CD4-positive, alpha-beta T cell treated with Interleukin-21 for 1 hour (primary cell): ENCODE measurements at regions not wholly inside any gene's neighbourhood (a gene's known extent, or its start where the extent isn't known, plus 50 kb on each side); places are given as distances from the start of the nearest gene placed in this dataset.
"Not testable (repeated sequence)": the region's sequence is repeated elsewhere in the genome, so short reads cannot be mapped to it uniquely, and the experiment has no call there.

Experiments used
- DNase-seq: peaks from one replicate; pipeline ENCODE4 v3.0.0-alpha.2; 2020

DNA sequence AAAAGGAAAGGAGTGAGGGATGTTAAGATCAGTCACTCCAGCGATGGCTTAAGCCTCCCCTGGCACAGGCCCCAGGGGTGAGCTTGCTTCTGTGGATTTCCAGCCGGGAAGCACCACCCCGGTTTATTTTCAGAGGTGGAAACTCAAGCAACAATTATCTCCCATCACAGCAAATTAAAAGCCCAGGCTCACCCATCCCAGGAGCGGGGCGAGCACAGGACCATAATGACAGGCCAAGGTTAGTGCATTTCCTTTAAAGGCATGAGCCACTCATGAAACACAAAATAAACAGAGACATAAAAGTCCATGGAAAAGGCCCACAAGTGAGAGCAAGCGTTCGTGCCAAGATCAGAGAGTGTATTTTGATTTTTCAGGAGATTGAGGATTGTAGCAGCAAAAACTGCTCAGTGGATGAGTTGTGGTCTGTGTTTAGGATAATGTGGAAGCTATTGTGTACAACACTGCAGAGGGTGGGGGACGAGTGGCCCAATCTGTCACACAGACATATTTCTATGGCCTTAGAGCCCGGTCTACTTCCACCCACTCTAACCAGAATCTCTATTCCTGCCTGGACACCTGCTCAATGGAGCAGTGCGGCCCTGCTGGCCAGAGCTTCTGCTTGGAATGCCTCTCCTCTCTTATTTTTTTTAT, 111.4 kb upstream of the CDC42EP3 start:
- no peak for DNase-seq

DNA sequence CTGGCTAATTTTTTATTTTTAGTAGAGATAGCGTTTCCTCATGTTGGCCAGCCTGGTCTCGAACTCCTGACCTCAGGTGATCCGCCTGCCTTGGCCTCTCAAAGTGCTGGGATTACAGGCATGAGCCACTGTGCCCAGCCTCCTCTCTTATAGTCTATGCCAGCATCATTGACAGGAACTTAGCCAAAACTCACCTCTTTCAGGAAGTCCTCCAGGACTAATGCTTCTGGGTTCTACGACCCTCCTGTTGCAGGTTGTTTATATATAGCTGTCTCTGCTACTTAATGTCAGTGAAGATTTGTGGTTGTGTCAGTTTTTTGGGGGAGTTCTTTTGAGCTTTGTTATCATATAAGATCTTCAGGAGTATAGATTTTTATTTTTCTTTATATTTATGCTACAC, 112.1 kb upstream of the CDC42EP3 start:
- no peak for DNase-seq

DNA sequence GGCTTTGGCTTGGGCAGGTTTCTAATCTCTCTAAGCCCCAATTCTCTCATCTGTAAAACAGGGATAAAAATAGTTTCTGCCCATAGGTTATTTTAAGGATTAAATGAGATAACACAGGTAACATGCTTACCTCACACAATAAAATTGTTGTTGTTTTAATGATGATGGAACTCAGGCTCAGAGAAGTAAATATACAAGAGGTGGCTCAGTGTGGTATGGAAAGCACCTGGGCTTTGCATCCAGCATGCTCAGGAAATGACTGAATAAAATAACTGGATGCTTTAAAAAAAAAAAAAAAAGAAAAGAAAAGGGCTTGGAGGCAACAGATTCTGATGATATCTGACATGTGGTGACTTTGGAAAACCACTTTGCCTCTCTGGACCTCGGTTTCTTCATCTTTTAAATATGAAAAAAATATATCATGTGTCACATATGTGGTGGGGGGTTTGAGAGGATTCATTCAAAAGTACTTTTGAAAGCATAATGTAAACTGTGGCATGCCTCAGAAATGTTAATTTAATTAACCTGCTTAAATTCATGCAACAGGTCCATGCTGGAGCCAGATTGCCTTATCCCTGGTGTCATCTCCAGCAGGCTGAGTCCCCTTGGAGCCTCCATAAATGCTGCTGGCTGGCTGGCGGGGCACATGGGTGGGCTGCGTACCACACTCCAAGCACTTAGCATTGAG, 112.8 kb upstream of the CDC42EP3 start:
- no peak for DNase-seq

DNA sequence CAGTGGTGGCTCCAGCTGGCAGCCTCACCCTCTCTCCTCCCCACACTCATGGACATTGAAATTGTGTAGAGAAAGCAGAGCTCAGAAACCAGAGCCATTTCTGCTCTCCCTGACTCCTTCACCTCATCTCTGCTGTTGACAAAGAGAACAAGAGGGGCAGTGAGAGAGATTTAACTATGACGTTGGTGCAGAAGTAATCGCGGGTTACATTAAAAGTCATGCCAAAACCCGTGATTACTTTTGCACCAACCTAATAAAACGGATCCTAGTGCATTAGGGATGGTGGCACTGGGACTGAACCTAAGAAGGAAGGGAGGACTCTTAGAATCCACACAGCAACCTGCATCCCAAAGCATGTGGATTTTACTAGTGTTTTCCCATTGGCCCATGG, 113.3 kb upstream of the CDC42EP3 start:
- no peak for DNase-seq

DNA sequence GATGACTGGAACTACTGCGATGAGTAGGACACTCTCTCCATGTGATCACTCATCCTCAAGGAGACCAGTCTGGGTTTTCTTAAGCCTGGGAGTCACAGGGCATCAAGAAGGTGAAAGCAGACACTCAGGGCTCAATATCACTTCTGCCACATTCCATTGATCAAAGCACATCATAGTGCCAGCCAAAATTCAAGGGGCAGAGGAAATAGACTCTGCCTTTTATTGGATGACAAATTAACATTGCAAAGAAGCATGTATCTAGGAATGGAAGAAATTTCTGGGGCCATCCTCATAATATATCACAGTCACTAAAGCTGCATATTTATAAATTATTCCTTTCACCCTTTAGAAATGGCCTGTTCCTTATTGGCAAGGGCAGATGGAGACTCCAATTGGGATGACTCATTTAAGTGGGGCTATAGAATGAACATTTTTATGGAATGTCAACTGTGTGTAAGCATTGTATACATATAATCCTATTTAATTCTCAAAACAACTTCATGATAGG, 114.8 kb upstream of the CDC42EP3 start:
- no peak for DNase-seq

DNA sequence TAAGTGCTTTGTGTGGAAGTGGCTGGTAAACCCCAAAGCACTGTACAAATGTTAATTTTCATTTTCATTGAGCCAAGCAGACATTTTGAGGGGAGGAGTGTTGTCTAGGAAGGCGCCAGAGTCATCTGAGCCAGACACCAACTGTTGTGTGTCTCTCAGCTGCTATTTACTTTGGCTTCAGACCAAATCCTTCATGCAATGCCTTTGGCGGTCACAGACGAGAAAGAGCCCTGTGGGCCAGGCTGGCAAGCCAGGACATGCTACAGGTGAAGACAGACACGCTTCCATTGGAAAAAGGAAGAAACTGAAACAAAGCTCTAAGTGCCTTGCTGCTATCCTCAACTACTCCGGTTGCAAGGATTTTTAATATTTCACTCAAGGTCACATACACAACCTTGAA, 115.4 kb upstream of the CDC42EP3 start:
- no peak for DNase-seq

DNA sequence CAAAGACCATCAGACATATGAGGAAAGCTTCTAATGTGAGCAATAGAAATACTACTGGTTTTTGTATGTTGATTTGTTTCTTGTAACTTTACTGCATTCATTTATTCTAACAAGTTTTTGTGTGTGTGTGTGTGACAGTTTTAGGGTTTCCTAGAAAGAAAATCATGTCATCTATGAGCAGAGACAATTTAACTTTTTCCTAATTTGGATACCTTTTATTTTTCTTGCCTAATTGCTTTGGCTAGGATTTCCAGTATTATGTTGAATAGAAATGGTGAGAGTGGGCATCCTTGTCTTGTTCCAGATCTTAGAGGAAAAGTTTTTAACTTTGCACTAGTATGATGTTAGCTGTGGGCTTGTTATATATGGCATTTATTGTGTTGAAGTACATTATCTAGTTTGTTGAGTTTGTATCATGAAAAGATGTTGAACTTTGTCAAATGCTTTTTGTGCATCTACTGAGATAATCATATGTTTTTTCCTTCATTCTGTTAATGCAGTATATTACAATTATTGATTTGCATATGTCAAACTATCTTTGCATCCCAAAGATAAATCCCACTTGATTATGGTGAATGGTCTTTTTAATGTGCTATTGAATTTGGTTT, 117.3 kb upstream of the CDC42EP3 start:
- no peak for DNase-seq

DNA sequence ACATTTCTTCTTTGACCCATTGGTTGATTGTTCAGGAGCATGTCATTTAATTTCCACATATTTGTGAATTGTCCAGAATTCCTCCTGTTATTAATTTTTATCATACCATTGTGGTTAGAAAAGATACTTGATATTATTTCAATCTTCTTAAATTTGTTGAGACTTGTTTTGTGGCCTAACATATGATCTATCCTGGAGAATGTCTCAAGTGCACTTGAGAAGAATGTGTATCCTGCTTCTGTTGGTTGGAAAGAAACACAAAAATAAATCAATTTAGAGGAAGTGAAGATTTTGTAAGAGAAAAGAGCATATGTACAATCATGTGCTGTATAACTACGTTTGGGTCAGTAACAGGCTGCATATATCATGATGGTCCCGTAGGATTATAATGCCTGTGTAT, 118.6 kb upstream of the CDC42EP3 start:
- DNase-seq, result no peak

DNA sequence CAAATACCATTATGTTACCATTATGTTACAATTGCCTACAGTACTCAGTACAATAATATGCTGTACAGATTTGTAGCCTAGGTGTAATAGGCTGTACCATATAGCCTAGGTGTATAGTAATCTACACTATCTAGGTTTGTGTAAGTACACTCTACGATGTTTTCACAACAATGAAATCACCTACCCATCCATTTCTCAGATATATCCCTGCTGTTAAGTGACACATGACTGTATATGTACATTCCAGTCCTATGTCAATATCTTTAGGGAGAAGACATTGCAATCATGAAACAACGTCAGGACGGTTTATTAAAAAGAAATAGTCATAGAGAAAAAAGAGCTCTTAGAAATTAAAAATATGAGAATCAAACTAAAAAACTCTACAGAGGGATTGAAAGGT, 119.0 kb upstream of the CDC42EP3 start:
- DNase-seq, result no peak

DNA sequence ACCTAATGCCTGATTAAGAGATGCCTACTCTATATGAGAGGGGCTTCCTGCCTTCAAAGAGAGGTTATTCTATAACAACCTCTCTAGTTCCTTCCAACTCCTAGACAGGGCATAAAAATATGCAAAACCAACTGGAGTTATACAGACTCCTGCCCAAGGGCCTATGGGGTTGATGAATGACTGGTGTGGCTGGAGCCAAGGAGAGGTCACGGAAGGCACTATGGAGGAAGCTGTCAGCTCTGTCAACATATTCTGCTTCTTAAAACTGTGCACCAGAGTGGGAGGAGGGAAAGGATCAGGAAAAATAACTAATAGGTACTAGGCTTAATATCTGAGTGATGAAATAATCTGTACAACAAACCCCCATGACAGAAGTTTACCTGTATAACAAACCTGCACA, 120.9 kb upstream of the CDC42EP3 start:
- DNase-seq, result no peak

DNA sequence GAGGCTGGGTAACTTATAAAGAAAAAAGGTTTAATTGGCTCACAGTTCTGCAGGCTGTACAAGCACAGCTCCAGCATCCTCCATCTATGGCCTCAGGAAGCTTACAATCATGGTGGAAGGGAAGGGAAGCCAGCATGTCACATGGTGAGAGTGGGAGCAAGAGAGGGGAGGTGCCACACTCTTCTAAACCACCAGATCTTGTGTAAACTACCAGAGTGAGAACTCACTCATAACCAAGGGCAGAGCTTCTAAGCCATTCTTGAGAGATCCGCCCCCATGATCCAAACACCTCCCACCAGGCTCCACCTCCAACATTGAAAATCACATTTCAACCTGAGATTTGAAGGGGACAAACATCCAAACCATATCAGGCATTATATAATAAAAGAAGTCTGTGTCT, 121.6 kb upstream of the CDC42EP3 start:
- no peak for DNase-seq

DNA sequence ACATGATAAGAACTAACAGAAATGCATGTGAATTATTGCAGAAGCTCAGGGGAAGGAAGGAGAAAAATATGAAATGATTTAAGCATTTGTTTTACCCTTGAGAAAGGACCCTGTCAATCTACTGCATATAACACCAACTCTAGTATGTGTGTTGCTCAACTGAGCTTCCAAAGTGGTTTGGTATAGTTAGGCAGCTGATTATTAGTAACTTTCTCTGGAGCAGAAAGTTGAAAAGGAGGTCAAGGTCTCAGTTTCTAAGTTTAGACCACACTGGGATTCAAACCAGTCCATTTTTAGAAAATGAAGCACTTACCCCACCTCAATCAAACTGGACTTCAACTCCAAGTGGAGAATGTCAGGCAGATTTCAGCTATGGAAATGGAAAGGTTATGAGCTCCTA, 123.3 kb upstream of the CDC42EP3 start:
- DNase-seq, result no peak

DNA sequence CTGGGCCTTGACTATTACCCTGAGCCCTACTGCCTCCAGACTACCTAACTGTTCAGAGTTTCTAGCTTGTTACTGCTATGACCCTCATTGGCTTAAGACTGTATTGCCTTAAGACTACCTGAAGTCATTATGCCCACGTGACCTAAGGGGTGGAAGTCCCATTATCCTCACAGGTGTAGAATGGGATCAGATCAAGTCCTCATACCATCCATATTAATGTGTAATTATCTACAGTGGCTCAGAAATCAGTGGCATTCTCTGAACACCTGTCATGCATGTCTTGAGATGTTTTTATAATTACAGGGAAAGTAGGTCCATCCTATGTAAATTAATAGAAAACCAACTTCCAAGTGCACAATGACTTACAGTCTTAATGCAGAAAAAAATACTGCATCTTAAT, 124.0 kb upstream of the CDC42EP3 start:
- DNase-seq, result no peak

DNA sequence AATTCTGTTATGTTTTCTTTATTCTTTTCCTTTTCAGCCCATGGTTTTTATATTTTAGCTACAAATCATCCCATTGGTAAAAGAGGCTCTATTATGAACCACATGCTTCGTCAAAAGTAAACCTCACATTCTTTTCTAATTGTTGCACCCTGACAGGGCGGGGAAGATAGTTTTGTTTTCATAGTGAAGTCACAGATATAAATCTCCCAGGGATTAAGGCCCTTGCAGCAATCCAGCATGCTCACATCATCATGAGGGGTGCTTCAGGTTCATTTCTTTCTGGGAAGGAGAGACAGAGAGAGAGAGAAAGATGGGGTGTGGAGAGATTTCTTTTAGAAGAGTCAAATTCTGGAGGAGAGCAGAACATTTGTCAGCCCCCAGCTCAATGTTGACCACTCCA, 124.5 kb upstream of the CDC42EP3 start:
- DNase-seq, result no peak

DNA sequence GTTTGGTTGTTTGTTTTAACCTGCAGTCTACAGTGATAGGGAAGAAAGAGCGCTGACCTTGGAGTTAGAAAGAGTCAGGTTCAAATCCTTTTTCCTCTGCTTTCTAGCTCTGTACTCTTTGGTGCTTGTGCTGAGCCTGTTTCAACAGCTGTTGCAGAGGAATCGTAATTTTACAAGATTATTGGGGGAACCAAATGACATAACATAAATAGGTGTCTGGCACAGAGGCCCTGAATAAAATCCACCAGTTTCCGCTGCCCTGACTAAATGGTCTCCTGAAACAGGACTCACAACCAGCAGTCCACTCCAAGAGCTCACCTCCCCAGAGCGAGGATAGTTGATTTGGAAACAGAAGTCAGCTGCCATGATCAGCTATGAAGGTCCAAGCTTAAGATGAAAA, 125.0 kb upstream of the CDC42EP3 start:
- no peak for DNase-seq

DNA sequence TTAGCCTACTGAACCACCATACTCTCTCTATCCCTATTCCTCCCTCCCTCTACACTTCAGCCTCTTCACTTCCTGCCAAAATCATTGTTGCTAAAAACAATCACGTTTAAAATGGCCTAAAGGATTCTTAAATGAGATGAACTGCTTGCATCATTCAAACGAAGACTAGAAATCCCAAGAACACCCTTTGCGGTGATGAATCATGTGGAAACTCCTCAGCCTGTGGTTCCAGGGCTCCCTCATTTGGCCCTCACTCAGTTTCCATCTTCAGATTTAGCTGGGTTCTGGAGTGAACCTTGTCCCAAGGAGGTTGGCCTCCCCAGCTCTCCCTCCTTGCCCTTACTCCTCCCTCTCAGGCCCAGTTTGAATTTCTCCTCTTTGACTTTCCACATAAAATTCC, 125.6 kb upstream of the CDC42EP3 start:
- DNase-seq, result no peak

DNA sequence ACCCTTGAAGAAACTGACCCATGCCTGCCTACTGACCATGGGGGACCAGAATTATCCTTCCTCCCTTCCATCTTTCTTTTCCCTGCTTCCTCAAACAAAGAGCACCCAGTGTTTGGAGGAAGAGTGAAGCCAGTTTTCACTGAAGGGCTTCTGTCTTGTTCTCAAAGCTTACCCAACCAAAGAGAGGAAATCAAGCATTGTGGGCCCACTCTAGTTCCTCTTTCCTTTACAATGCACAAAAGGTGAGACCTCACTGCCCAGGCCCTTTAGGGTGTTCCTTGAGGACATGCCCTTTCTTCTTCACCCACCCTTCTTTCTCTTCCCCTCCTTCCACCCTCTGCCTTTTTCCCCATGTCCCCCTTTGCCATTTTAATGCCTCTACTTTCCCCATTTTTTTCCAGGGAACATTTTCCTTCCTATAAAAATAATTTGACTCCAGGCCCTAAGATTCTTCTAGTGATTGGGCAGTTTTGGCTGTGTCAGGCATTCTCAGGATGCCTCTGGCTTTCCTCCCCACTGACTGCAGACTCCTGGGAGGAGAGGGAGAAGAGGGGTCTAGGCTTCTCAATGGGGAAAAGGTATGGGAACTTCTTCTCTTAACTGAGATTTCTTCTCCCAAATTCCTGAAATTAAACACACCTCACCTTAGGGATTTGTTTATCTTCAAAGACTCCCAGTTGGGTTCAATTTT, 126.6 kb upstream of the RMDN2 start:
- no peak for DNase-seq

DNA sequence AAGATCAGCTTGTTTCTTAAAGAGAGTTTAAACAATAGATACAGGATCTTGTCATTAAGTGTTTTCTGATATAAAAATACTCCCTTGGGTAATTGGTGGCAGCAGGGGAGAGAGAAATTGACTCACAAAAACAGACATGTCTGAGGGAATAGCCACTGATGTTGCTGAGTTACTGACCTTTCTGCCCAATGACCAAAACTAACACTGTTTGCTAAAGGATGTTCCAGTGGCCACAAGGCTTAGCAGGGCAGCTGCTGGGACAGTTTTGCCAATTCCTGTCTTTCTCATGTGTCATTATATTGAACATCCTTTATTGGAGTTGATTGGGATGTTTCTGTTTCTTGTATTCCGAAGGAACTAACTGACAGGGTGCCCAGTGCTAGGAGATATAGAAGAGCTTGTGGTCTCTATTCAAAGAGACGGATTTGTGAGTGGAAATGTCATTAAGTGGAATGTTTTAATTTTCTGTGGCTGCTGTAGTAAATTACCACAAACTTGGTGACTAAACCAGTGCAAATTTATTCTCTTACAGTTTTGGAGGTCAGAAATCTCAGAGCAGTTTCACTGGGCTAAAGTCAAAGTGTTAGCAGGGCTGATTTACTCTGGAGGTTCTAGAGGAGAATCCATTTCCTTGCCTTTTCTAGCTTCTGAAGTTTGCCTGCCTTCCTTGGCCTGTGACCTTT, 124.8 kb upstream of the RMDN2 start:
- no peak for DNase-seq

DNA sequence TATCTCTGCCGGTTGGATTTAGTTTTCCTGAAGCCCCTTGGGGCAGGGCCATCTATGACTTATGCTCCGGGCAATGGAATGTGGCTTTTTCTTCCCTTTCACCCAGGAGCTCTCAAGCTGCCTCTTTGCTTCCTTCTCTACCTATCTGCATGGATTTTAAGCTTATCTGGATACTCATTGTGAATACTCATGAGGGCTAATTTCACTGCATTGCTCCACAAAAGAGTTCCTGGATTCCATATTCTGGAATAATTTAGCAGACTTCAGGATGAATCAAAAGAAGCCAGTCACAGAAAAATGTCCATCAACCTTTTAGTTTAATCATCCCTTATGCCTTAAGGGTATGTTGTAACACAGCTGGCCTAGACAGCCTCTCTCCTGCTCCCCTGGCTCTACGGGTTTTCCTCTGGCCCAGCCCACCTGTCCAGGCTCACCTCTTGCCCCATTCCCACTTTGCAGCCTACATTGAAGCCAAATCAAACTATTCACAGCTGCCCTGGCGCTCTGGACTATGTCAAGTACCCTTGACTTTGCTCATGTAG, 122.8 kb upstream of the RMDN2 start:
- DNase-seq, result no peak

DNA sequence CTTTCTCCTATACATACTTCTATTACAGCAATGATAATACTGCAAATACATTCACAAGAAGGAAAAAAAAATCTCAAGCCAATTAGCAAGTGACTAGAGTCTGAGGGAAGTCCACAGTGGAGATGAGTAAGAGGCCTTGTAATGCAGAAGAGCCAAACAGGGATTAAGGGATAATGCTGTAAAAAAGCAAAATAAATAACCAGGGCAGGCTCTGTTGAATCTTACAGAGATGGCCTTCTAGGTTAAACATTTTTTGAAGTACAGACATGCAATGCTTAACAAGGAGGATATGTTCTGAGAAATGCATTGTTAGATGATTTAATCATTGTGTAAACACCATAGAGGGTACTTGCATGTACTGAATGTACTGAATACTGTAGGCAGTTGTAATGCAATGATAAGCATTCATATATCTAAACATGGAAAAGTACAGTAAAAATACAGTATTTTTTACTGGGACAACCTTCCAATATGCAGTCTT, 122.1 kb upstream of the RMDN2 start:
- no peak for DNase-seq

DNA sequence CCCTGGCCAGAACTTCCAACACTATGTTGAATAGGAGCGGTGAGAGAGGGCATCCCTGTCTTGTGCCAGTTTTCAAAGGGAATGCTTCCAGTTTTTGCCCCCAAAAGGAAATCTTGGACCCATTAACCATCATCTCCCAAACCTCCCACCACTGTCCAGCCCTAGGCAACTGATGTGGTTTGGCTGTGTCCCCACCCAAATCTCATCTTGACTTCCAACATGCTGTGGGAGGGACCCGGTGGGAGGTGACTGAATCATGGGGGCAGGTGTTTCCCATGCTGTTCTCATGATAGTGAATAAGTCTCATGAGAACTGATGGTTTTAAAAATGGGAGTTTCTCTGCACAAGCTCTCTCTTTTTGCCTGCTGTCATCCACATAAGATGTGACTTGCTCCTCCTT, 119.1 kb upstream of the RMDN2 start:
- not testable (repeated sequence) for DNase-seq

DNA sequence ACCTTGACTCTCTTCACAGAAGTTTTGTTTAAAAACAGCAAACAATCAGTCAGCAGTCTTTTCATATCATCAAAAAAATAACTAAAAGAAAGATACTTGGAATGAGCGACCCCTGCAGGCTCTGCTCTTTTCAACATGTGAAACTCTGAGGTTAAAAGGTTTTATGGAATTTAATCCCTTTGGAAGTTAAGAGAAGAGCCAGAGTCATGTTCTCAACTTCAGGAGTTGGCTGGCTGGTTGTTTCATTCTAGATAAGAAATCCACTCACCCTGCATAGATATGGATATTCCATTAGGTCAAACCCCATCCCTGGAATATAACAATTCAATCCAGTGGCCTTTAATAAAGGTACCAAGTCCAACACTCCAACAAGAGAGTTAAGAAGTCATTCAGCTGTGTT, 115.6 kb upstream of the RMDN2 start:
- peak; percentile 22 for DNase-seq
